CMK (cell line): ENCODE measurements at regions not wholly inside any gene's neighbourhood (a gene's known extent, or its start where the extent isn't known, plus 50 kb on each side); places are given as distances from the start of the nearest gene placed in this dataset.
"Not testable (repeated sequence)": the region's sequence is repeated elsewhere in the genome, so short reads cannot be mapped to it uniquely, and the experiment has no call there.

Experiments used
- DNase-seq: peaks from one replicate; pipeline ENCODE4 v3.0.0-alpha.2; 2010; ENCODE audit warnings: low read depth

- no peak for DNase-seq
Measured at GRCh38 chr1:4066860-4067599, 167.0 kb upstream of the C1orf174 start.

GRCh38 chr1:4068076-4068475 lies 168.0 kb upstream of the C1orf174 start:
- DNase-seq: no peak

DNA sequence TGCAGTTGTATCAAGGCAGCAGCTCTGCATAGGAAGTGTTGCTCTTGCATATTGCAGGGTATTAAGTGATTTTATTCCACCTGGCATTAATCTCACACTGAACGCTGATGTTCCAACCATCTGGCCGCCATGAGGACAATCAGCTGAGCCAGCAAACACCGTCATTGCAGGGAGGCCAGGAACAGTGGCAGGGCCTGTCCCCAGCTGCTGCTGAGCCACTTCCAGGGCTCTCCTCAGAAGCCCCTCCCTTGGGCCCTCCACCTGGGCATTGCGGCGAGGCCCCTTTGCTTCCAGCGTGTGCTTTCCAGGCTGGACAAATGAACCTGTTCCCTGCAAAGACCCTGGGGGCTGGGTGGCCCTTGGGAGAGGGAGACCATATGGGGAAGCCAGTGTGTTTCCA lies 171.6 kb upstream of the C1orf174 start:
- no peak for DNase-seq

- DNase-seq: no peak
Measured at GRCh38 chr1:4072481-4073153, 172.5 kb upstream of the C1orf174 start.

DNA sequence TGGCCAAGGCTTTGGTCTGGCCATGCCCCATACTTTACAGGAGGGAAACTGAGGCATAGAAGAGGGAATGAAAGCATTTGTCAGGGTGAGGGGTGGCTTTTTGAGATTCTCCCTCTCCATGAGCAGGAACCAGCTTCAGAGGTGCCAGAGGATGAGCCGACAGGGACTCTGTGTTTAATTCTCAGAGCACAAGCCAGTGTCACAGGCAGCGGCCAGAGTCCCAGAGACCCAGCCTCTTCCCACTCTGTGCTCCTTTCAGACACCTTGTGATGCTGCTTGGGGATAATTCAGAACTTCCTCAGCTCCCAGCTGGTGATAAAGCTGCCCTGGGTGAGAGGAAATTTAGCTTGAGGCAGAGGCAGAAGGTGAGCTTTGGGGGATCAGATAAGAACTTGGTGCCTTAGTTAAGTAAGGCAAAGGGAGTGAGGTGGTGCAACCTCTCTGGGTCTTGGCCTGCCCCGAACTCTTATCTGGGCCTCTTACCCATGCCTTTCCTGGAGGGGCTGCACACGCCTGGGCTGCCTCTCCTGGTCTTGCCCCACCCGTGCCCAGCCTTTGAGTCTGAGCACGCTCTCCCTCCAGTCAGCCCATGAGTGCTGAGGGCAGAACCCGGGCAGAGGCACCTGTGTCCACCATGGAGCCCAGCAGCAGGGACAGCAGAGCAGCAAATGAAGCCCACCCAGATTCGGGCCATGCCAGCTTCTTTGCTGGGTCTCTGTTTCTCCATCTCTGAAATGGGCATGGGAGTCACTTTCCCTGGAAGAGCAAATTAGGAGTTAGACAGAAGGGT lies 175.6 kb upstream of the C1orf174 start:
- DNase-seq: no peak

DNA sequence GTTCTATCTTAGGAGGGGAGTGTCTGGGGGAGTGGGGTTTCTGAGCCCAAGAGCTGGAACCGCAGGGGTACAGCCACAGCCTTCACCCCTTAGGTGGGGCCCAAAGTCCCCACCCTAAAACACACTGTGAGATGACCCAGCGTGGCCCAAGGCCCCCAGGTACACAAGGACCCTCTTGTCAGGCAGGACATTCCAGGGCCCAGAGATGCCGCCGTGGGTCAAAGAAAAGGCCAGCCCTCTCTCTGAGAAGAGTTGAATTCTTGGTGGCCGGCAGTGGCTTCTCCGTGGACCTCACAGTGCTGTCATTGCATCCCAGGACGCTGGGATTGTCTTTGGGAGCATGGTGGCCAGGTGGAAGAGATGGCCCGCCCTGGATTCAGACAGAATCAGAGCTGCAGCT lies 176.3 kb upstream of the C1orf174 start:
- DNase-seq: no peak

DNA sequence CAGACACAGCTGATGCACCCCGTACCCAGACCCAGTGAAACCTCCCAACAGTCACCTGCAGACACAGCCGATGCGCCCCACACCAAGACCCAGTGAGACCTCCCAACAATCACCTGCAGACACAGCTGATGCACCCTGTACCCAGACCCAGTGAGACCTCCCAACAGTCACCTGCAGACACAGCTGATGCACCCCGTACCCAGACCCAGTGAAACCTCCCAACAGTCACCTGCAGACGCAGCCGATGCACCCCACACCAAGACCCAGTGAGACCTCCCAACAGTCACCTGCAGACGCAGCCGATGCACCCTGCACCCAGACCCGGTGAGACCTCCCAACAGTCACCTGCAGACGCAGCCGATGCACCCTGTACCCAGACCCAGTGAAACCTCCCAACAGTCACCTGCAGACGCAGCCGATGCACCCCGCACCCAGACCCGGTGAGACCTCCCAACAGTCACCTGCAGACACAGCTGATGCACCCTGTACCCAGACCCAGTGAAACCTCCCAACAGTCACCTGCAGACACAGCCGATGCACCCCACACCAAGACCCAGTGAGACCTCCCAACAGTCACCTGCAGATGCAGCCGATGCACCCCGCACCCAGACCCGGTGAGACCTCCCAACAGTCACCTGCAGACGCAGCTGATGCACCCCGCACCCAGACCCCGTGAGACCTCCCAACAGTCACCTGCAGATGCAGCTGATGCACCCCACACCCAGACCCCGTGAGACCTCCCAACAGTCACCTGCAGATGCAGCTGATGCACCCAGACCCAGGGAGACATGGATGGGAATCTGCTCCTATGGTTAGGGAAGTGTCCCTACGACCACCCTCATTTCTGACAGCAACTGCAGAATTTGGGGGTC lies 178.3 kb upstream of the C1orf174 start:
- not testable (repeated sequence) for DNase-seq

DNA sequence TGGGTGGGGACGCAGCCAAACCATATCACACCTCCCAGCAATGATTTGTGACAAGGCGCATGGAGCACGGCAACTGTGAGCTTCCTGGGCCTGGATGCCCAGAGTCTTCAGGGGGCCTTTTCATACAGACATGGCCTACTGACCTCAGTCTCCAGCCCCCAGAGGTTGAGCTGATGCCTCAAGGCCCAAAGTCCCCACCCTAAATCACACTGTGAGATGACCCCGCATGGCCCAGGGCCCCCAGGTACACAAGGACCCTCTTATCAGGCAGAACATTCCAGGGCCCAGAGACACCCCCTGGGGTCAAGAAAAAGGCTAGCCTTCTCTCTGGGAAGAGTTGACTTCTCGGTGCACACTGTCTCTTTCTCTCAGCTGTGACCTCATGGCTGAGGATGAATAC lies 179.7 kb upstream of the C1orf174 start:
- DNase-seq: no peak

DNA sequence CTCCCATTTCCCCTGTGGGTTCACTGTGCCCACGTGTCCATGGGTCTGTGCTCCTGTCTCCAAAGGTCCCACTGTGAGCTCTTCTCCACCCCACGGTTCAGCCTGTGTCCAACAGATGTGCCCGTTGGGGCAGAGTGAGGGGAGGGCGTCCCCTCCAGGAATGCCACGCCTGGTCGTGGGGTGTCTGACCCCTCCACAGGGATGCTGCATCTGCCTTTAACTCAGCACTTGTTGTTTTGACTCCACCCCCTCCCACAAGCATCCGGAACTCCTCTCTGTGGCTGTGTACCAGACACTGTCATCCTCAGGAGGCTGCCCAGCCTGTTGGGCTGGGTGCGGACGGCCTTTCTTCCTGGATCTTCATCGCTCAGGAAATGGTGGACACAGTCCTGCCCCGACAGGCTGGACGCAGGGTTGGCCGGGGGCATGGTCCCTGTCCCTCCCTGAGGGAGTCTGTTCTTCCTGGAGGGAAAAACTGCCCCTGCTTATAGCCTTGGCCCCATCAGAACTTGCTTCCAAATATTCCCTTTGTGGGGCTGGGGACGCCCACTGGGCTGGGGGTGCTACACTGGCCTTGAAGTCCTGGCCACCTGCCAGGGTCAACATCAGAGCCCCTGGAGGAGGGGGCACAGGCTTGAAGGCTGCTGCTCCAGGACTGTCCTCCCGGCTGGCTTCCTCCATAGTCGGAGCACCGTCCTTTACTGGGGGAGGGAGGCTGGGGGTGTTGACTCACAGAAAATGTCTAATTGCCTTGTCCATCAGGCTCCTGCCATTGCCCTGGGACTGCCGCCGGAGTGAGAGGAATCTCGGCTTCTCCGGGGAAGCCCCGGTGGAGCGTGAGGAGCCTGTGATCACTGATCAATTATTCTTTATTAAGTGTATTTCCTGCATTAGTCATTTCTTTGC lies 182.0 kb upstream of the C1orf174 start:
- no peak for DNase-seq

DNA sequence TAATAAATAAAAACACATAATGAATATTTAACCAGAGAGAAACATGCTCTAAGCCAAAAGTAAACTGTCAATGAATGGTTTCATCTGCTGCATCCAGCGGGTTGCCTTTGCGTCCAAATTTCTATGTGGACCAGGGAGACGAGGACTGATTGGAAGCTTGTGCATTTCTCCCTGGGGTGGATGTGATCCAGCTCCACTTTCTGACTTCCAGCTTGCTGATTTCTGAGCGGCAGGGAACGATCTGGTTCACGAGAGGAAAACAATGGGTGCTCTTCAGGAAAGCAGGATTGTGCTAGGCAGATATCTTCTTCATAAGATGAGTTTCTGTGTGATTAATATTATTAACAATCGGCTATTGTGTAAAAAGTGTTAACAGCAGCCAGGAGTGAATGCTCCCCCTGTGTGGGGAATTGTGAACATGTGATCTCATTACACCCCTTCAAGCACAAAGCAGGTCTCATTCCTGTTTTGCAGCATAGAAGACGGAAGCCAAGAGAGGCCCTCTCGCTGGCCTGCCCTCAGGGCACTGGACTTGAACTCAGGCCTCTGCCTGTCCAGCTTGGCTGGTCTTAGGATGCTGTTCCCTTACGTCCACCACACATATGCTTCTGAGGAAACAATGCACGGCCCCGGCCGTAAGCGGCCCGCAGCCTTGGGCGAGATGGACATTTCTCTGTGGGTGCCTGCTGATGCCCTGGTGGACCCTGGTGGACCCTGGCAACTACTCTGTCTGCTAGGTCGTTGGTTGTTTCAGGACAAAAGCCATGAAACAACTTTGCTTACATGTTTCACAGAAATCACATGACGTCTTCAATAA lies 183.4 kb upstream of the C1orf174 start:
- no peak for DNase-seq

DNA sequence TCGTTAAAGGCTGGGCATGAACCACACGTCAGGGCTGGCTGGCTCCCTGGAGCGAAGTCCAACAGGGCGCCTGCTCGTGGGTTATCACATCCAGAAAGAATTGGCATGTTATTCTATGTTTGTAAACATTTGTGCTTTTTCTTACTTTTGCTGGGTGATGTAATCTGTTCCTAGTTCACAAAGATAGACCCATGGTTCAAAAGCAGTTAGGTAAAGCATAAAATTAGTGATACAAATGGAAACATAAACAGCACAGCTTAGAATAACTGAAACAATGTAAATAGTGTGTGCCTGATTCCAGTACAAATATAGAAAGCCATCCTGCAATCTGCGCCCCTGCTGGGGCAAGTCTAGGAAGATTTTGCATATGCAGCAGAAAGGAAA lies 184.0 kb upstream of the C1orf174 start:
- no peak for DNase-seq

DNA sequence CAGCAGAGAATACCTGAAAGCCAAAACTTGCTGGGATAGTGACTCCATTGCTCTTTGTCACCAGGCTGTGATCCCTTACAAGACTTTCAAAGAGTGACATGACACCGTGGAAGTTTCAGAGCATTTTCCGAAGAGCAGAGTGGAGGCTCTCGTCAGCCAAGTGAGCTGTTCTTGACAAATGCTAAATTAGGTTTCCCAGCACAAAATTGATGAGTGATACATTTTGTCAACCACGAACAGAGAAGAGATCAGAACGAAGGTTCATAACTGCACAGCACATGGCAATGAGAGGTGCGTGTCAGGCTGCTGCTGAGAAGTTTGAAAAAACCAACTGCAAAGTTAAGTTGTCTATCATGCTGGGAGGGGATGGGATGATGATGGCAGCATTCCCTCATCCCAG lies 184.4 kb upstream of the C1orf174 start:
- no peak for DNase-seq

- DNase-seq: no peak
Measured at GRCh38 chr1:4084896-4085295, 184.8 kb upstream of the C1orf174 start.

GRCh38 chr1:4085546-4085945 lies 185.5 kb upstream of the C1orf174 start:
- no peak for DNase-seq

DNA sequence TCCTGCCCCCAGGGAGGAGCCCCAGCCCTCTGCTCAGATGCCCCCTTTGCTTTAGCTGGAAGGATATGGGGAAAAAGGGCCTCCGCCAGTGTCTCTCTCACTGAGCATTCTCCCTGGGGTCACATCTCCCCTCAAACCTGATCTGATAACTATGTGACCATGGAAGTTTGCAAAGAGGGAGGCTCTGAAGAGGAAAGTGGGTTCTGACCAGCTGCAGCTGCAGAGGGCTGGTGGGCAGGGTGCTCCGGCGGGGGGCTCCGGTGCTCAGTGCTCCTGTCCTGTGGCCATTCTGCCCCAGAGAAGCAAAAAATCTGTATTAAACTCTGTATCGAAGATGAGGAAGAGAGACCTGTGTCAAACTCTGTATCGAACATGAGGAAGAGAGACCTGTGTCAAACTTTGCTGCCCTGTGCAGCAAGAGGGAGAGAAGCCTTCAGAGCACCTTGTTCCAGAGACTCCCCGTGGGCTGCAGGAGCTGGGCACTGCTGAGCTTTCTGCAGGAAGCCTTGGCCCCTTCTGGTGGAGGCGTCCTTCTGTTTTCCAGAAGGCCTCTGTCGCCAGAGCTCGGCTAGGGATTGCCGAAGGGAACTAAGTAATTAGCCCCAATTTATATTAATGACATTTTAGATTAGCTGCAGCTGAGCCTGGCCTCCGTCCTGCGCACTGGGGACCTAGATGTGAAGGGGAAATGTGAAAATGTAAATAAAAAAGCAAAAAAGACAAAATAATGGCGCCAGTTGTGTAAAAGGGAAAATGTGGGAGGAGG lies 186.2 kb upstream of the C1orf174 start:
- no peak for DNase-seq

GRCh38 chr1:4086921-4087320 lies 186.8 kb upstream of the C1orf174 start:
- DNase-seq: no peak

GRCh38 chr1:4087530-4088420 lies 187.7 kb upstream of the C1orf174 start:
- no peak for DNase-seq

DNA sequence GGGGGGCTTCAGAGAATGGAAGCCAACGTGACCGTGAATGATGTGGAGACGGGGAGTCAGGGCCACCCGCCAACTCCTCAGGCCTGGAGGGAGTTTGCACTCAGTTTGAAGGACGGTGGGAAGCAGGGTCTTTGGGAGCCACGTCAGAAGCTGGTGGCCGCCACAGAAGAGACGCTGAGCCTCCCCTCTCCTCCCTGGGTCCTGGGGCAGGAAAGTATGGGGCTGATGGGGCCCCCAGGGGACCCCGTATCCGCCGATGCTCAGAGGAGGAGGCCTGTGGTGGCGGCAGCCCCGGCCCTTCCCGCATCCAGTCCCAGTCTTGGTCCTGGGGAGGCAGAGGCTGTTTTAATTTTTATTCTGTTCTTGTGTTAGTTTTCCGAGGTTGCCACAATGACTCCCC lies 188.6 kb upstream of the C1orf174 start:
- no peak for DNase-seq
